ENCODE measurements at regions not wholly inside any gene's neighbourhood (a gene's known extent, or its start where the extent isn't known, plus 50 kb on each side); places are given as distances from the start of the nearest gene placed in this dataset.

DNA sequence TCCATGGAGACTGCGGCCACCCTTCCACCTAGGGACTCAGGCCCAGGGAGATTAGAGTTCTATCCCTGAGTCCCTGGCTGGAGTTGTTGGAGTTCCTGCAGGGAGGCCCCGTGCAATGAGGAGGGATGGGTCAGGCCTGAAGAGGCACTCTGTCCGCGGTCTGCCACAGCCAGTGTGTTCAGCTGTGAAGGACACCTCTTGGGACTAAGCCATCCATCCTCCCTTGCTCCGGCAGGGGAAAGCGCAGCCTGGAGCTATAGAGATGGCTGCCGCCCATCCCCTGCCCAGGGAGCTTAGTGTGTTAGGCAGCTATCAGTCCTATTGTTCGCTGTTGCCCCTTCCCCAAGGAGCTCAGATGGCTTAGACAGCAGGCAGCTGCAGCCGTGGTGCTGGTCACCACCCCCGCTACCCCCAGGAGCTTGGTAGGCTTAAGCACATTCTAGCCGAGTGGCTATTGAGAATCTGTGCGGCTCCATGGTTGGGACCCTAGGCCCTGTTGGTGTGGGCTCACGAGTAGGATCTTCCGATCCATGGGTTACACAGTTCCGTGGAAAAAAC is 141.3 kb downstream of the CYB561 start:
- in situ Hi-C loops (cut with MboI; ENCODE audit: low pct_unique_long_range_greater_than_20kb, low sequenced_read_pairs): no loop called here

DNA sequence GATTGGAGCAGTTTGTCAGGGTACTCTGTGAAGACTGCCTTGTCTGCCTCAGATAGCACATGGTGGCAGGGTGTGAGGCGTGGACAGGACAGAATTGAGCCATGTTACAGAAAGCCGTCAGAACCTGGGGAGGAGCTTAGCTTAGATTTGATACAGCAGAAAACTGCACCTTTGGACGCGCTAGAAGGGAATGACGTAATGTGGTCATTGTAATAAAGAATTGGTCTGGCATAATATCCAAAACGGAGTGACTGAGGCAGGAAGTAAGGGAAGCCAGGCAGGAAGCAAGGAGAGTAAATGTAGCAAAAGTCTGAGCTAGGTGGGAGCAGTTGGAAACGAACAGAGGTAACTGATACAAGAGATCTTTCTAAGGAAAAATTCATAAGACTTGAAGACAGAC is 140.2 kb downstream of the CYB561 start:
- no peak for DNase-seq
- in situ Hi-C loops (cut with MboI; ENCODE audit: low pct_unique_long_range_greater_than_20kb, low sequenced_read_pairs): no loop called here

More for the DNA sequence above, 141.3 kb downstream of the CYB561 start:
- DNase-seq: no peak

DNA sequence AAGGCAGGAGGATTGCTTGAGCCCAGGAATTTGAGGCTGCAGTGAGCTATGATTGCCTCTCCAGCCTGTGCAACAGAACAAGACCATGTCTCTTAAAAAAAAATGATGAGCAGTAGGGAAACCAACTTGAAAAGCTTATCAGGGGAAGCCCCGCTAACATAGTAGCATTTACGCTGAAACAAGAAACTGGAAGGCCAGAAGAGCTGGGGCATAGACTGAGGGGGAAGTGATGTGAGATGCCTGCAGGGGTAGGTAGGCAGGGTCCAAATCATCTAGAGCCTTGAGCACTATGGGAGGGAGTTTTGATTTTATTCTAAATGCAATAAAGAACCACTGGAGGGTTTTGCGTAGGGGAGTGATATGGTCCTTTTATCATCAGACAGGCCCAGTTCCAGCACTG is 139.3 kb downstream of the CYB561 start:
- in situ Hi-C loops (cut with MboI; ENCODE audit: low pct_unique_long_range_greater_than_20kb, low sequenced_read_pairs): no loop called here
- DNase-seq: no peak

DNA sequence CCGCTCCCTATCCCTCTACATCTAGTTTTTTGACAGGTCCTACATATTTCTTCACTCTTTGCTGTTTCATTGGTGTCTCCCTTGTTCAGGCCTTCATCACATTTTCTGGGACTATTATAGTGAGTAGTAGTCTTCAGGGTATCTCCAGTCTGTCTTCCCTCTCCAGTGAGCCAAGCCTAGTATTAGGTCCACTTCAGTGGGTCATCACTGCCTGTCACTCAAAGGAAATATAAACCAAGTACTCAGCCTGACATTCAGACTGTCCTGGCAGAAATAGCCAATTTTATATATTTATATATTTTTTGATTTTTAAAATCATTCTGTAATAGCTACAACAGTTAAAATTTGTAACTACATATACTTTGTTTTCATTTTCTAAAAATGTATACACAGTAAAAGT is 137.8 kb downstream of the CYB561 start:
- in situ Hi-C loops (cut with MboI; ENCODE audit: low pct_unique_long_range_greater_than_20kb, low sequenced_read_pairs): no loop called here
- no peak for DNase-seq

DNA sequence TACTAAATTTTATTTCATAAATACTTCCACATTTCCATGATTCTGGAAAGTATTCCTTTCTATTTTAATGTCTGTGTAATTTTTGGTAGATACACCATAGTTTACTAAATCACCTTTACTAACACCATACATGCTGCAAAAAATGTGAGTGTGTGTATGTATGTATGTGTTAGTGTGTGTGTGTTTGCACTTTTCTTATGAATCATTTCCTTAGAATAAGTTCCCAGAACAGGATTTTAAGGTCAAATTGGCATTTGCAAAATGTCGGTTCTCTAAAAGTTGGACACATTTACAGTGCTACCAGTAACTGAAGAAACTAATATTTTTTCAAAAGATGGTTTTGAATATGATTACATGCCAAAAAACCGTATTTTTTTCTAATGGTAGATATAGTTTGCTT is 137.1 kb downstream of the CYB561 start:
- in situ Hi-C loops (cut with MboI; ENCODE audit: low pct_unique_long_range_greater_than_20kb, low sequenced_read_pairs): no loop called here
- no peak for DNase-seq

DNA sequence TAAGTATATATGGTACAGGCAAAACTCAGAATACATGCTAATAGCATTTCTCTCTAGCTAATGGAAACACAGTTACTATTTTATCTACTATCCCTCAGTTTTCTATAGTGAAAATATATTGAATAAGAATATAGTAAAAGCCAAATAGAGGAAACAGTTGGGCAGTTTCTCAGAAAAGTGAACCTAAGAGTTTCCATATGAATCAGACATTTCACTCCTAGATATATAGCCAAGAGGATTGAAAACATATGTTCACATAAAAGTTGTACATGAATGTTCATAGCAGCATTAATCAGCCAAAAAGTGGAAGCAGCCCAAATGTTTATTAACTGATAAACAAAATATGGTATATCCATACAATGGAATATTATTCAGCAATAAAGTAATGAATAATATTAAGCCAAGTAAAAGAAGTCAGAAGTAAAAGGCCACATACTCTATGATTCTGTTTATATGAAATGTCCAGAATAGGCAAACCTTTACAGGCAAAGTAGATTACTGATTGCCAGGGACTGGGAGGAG is 134.6 kb downstream of the CYB561 start:
- DNase-seq: no peak
- in situ Hi-C loops (cut with MboI; ENCODE audit: low pct_unique_long_range_greater_than_20kb, low sequenced_read_pairs): no loop called here

DNA sequence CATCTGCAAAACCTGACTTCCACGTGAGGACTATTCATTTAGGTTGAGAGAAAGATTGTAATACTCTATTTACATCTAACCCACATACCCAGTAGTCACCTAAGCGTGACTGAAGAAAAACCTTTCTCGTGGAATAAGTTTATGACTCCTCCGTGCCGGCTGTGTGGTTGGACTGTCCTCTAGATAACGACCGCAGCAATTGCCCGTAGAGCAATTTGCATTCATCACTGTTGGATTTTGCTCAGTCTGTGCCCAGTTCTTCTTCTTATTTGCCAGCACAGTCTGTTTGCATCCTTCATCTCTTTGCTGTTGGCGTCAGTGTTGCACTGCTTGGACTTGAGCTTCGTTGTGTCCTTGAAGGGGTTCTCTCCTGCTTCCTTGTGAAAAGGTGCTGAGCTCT is 131.3 kb downstream of the CYB561 start:
- no peak for DNase-seq
- in situ Hi-C loops (cut with MboI; ENCODE audit: low pct_unique_long_range_greater_than_20kb, low sequenced_read_pairs): no loop called here

DNA sequence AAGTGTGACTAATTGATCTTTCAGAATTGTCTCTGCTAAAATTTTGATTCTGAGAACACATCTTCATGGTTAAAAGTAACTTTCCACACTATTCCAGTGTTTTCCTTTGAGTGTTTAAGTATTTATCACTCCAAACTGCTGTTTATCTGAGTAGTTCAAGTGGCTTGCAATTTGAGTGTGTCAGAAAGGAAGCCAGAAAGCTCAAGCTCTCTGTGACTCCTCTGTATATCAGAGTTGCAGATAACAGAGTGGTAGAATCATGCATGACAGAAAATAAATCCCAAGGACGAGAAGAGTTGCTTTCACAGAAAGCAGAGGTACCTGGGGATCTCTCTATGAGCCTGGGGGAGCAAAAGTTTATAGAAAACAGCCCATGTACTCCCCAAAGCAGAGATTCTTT is 130.0 kb downstream of the CYB561 start:
- DNase-seq: no peak
- in situ Hi-C loops (cut with MboI; ENCODE audit: low pct_unique_long_range_greater_than_20kb, low sequenced_read_pairs): no loop called here

DNA sequence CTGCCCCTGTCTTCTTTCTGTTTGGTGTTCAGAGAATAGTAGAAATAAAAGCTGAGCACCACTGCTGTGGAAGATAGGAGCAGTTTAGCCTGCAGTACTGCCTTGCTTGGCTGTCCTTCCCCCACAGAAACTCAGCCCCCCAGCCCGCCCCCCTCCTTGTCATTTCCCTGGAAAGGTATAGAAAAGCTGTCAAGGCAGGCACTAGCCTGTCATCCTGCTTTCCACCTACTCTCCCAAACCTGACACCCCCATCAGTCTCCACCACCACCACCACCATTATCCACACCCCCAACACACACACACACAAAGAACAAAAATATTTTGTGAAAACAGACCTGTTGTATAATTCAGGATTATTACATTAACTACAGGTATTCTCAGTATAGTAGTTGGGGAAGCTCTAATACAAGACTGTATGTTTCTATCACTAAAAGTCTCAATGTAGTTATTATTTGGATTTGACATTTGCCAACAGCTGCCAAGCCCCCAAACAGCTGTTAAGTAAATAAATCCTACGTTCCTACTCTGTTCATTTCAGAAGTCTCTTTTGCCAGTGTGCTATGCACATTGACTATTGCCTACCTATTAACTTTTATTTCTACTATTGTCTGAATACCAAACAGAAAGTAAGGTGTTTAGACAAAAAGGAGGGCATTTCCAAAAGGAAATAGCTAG is 128.8 kb downstream of the CYB561 start:
- in situ Hi-C loops (cut with MboI; ENCODE audit: low pct_unique_long_range_greater_than_20kb, low sequenced_read_pairs): no loop called here
- no peak for DNase-seq

DNA sequence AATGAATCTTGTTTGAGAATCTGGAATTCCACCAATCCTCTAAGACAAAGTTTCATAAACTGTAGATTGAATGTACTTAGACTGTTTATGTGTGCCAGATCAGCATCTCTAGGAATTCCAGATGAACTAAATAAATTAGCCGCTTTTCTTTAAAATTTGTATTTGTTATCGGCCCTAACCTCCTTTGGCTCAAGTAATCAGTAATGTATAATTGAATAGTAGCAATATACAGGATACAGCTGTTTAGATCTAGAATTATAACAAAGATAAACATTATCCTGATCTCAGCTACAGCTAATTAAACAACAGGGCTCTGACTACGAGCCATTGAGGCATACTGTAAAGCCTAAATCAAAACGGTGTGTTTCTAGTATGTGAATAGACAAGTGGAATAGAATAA is 120.3 kb downstream of the CYB561 start:
- no peak for DNase-seq
- in situ Hi-C loops (cut with MboI; ENCODE audit: low pct_unique_long_range_greater_than_20kb, low sequenced_read_pairs): no loop called here

DNA sequence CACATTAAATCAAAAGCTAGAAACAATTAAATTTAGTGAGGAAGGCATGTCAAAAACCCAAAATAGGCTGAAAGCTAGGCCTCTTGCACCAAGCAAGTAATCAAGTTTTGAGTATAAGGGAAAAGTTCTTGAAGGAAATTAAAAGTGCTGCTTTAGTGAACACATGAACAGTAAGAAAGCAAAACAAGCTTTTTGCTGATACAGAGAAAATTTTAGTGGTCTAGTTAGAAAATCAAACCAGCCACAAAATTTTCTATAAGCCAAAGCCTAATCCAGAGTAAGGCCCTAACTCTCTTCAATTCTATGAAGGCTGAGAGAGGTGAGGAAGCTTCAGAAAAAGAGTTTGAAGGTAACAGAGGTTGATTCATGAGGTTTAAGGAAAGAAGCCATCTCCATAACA is 116.2 kb downstream of the CYB561 start:
- DNase-seq: no peak
- in situ Hi-C loops (cut with MboI; ENCODE audit: low pct_unique_long_range_greater_than_20kb, low sequenced_read_pairs): no loop called here

DNA sequence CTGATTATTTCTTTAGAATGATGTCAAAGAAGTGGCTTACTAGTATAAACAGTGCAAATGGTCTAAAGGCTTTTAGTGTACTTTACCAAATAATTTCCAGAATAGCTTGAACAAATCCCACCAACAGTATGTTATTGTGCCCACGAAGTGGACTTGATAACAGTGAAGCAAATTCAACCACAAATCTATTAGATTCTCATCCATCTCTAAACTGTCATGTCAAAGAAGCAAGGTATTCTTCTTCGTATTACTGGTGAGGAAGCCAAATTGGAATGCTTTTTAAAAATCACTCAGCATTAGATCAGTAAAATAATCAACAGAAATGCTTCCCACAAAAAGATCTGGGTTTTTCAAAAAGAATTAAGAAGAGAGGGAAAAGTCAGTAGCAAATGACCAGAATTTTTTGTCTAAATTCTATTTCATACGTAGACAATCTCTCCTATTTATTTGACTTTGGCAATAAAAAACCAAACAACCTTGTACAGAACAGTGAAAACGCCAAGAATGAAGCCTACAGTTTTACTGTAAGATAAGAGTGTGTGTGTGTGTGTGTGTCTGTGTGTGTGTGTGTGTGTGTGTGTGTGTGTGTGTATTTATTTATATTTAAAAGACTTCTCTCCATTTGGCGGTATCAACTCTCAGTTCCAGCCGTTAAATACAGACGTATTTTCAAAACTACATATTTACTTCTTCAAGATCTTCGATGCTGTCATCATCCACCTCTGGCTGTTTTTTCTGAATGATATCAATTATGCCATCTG is 114.6 kb downstream of the CYB561 start:
- DNase-seq: no peak
- in situ Hi-C loops (cut with MboI; ENCODE audit: low pct_unique_long_range_greater_than_20kb, low sequenced_read_pairs): no loop called here

DNA sequence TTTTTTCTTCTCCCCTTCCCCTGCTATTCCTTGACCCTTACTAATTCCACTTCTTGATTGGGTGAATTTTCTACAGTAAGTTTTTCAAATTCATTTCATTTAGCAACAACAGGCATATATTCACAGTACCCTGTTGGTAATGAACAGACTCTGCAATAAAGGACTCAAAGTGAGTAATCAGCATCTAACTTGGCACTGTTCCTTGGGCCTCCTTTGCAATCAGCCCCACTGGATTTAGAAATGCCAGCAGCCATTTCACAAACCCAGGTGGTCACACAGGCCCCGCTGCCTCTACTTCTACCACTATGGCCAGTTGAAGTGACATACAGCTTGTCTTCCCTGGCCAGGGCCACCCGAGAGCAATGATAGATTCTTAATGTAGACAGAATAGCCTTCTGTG is 113.8 kb downstream of the CYB561 start:
- in situ Hi-C loops (cut with MboI; ENCODE audit: low pct_unique_long_range_greater_than_20kb, low sequenced_read_pairs): no loop called here

DNA sequence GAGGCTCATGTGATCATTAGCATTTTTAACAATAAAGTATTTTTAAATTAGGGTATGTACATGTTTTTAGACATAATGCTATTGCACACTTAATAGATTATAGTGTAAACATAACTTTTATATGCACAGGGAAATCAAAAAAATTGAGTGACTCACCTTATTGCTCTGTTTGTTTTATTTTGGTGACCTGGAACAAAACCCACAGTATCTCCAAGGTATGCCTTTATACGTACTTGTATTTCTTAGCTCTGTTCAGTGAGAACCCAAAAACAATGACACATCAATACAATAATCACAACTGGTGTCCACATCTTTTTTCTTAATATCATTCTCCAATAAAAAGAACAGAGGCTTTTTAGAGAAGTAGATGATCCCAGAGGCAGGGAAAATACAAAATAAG is 112.2 kb downstream of the CYB561 start:
- in situ Hi-C loops (cut with MboI; ENCODE audit: low pct_unique_long_range_greater_than_20kb, low sequenced_read_pairs): no loop called here
- DNase-seq: no peak

More for the DNA sequence above, 113.8 kb downstream of the CYB561 start:
- no peak for DNase-seq

DNA sequence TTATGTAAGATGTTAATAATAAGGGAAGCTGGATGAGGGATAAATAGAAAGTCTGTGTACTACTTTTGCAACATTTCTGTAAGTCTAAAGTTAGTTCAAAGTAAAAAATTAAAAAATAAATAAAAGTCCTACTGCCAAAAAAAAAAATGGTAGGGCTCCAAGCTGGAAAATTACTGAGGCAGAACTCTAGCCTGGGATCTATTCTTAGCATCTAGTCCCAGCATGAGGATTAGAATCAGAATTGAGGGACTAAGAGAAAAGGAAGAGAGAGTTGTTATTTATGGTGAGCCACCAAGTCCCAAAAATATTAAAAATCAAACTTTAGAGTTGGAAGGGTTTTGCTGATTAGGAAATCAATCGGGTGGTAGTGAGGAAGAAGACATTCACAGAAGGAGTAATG is 110.3 kb downstream of the CYB561 start:
- no peak for DNase-seq
- in situ Hi-C loops (cut with MboI; ENCODE audit: low pct_unique_long_range_greater_than_20kb, low sequenced_read_pairs): no loop called here

DNA sequence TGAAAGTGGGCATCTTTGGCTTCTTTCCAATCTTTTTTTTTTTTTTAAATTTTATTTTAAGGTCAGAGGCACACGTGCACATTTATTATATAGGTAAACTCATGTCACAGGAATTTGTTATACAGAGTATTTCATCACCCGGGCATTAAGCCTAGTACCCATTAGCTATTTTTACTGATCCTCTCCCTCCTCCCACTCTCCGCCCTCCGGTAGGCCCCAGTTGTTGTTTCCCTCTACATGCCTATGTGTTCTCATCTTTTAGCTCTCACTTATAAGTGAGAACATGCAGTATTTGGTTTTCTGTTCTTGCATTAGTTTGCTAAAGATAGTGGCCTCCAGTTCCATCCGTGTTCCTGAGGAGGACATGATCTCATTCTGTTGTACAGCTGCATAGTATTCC is 108.5 kb downstream of the CYB561 start:
- in situ Hi-C loops (cut with MboI; ENCODE audit: low pct_unique_long_range_greater_than_20kb, low sequenced_read_pairs): no loop called here
- DNase-seq: no peak

DNA sequence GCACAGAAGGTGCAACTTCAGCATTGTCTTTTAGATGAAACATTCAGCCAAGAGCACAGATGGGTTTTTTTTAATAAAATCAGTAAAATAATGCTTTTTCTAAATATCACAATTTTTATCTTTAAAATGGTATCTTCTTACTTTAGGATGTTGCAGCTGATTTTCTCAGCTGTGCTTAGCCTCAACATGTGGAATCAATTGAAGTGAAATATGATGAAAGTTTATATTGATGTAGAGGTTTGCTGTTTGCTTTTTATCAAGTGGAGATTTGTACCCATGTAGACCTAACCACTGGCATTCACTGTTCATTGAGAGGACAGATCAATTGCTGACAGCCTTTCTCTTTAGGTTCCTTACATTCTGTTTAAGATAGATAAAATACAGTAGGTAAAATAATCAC is 107.8 kb downstream of the CYB561 start:
- in situ Hi-C loops (cut with MboI; ENCODE audit: low pct_unique_long_range_greater_than_20kb, low sequenced_read_pairs): no loop called here
- no peak for DNase-seq

DNA sequence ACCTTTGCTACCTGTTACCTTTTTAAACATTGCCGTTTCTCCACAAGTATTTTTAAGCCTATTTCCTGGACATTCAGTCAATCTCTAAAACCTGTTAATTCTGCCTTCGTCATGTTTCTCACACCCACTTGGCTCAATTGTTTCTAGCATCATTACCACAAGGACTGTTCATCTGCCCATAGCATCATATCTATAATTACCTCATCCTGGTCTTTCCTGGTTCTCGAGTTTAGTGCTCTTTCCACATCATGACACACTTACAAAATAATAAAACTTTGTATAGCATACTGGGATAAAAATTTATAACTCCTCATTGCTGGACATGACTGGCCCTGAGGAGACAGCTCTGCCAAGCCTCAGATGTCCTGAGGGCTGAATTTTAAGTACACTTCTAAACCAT is 104.8 kb downstream of the CYB561 start:
- in situ Hi-C loops (cut with MboI; ENCODE audit: low pct_unique_long_range_greater_than_20kb, low sequenced_read_pairs): no loop called here
- DNase-seq: no peak

DNA sequence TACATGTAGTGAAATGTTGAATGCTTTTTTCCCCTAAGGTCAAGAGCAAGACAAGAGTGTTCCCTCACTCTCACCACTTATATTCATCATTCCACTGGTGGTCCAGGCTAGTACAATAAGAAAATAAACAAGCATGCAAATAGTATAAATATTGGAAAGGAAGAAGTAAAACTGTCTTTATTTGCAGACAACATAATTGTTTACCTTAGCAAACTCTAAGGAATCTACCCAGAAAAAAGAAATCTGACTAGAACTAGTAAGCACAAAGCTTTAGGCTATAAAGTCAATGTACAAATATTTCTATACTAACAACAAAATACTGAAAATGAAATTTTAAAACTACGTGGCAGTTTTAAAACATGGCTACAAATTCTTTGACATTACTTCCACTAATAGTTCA is 101.7 kb downstream of the CYB561 start:
- DNase-seq: no peak
- in situ Hi-C loops (cut with MboI; ENCODE audit: low pct_unique_long_range_greater_than_20kb, low sequenced_read_pairs): no loop called here

DNA sequence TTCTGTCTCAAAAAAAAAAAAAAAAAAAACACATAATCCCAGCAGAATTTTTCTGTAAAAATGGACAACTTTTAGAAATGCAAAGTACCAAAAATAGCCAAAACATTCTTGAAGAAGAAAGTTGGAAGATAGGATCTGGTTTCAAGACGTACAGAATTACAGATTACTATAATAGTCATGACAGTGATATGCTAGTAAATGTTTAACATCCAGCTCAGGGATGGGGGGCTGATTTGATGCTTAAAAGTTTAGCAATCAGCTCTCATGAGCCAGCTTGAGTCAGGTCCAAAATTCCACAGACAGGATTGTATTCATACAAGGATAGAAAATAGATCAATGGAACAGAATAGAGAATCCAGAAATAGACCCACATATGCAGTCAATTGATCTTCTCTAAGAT is 100.5 kb downstream of the CYB561 start:
- no peak for DNase-seq
- in situ Hi-C loops (cut with MboI; ENCODE audit: low pct_unique_long_range_greater_than_20kb, low sequenced_read_pairs): no loop called here
